Neural cell (in vitro differentiated cells): ENCODE measurements at regions not wholly inside any gene's neighbourhood (a gene's known extent, or its start where the extent isn't known, plus 50 kb on each side); places are given as distances from the start of the nearest gene placed in this dataset.

Source experiments
- EZH2 ChIP-seq: fragments of 200-600, 300-800 bp; shearing (Covaris generic), sonication (generic); IDR thresholded peaks from 2 replicates; pipeline ENCODE4 v1.6.1; 2014; ENCODE audit warnings: antibody characterized with exemption, low read length, borderline replicate concordance, mild to moderate bottlenecking; ENCODE audit not compliant: insufficient read depth, poor library complexity, severe bottlenecking
- MXI1 ChIP-seq: fragments of 450-650 bp; conservative IDR thresholded peaks from 2 replicates; pipeline ENCODE4 v1.6.1; 2014; ENCODE audit warnings: antibody characterized with exemption, mild to moderate bottlenecking; ENCODE audit not compliant: poor library complexity, severe bottlenecking
- POLR2AphosphoS5 ChIP-seq: IDR thresholded peaks from 2 replicates; pipeline ENCODE4 v1.6.1; 2012
- SMC3 ChIP-seq: fragments of 450-650 bp; conservative IDR thresholded peaks from 2 replicates; pipeline ENCODE4 v1.6.1; 2014; ENCODE audit warnings: antibody characterized with exemption, mild to moderate bottlenecking, moderate library complexity; ENCODE audit not compliant: poor library complexity
- TAF1 ChIP-seq: IDR thresholded peaks from 2 replicates; pipeline ENCODE4 v1.6.1; 2012; ENCODE audit warnings: low read depth
- TF ChIP-seq, protein P1 (sequence below): fragments of 450-650 bp; IDR thresholded peaks from 2 replicates; pipeline ENCODE4 v1.5.1; 2014; ENCODE audit warnings: antibody characterized with exemption, mild to moderate bottlenecking, moderate library complexity; ENCODE audit not compliant: poor library complexity, severe bottlenecking

DNA sequence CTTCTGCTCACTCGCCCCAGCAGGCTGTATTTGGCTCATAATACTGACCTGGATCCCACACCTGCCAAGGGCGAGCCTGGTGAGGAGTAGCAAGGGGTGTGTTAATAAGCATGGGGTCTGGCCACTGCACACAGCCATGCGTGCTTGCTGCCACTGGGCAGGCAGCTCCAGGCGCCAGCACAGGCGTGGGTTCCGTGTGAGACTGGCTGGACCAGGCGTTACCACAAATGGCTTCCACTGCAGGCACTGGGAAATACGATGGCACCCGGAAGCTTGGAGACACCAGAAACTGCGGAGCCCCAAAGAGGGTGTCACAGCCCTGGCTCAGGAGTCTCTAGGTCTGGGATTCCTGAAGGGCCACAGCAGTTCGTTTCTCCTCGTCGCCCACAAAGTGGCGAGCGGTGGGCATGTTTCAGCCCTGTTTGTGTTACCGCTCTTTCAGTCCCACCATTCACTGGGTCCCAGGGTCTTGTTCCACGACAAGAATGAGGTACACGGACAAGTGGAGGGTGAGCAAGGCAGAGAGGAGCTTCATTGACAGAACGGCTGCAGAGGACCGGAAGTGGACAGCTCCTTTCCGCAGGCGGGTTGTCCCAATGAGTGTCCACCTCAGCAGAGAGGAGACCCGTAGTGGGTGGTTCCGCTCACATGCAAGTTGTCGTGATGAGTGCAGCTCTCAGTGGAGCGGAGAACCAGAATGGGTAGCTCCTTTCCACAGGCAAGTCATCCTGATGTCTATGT, 428.9 kb downstream of the EPHA5 start:
- TF ChIP-seq EZH2 (no peak), SMC3 (no peak), MXI1 (no peak), TAF1 (no peak), POLR2AphosphoS5 (no peak)
- TF ChIP-seq, protein P1, sequence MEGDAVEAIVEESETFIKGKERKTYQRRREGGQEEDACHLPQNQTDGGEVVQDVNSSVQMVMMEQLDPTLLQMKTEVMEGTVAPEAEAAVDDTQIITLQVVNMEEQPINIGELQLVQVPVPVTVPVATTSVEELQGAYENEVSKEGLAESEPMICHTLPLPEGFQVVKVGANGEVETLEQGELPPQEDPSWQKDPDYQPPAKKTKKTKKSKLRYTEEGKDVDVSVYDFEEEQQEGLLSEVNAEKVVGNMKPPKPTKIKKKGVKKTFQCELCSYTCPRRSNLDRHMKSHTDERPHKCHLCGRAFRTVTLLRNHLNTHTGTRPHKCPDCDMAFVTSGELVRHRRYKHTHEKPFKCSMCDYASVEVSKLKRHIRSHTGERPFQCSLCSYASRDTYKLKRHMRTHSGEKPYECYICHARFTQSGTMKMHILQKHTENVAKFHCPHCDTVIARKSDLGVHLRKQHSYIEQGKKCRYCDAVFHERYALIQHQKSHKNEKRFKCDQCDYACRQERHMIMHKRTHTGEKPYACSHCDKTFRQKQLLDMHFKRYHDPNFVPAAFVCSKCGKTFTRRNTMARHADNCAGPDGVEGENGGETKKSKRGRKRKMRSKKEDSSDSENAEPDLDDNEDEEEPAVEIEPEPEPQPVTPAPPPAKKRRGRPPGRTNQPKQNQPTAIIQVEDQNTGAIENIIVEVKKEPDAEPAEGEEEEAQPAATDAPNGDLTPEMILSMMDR, result no peak
